ENCODE measurements at regions not wholly inside any gene's neighbourhood (a gene's known extent, or its start where the extent isn't known, plus 50 kb on each side); places are given as distances from the start of the nearest gene placed in this dataset.

DNA sequence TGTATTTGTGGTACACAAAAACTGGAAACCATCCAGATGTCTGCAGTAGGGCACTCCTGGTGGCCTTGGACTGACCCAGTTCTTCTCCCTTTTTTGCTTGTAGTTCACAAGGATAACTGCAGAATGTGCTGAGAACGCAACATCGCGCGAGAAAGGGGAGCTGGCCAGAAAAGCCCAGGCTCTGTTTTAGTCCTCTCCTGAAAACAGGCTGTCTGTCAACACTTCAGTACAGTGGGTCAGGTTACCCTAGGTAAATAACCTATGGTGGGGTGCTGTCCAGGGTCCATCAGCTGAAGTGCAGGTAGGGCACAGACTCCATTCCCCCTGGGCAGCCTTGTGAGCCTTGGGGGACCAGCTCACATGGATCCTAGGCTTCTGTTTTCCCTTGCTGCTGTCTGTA lies 495.8 kb downstream of the MDFIC start:
- 65 to 85% (median 78%) methylated on average over 4 of the region's 4 CpGs for WGBS, 3 donors
- TF ChIP-seq EP300 (IDR thresholded peaks at IDR 0.05) = no peak
- TF ChIP-seq, protein P1, sequence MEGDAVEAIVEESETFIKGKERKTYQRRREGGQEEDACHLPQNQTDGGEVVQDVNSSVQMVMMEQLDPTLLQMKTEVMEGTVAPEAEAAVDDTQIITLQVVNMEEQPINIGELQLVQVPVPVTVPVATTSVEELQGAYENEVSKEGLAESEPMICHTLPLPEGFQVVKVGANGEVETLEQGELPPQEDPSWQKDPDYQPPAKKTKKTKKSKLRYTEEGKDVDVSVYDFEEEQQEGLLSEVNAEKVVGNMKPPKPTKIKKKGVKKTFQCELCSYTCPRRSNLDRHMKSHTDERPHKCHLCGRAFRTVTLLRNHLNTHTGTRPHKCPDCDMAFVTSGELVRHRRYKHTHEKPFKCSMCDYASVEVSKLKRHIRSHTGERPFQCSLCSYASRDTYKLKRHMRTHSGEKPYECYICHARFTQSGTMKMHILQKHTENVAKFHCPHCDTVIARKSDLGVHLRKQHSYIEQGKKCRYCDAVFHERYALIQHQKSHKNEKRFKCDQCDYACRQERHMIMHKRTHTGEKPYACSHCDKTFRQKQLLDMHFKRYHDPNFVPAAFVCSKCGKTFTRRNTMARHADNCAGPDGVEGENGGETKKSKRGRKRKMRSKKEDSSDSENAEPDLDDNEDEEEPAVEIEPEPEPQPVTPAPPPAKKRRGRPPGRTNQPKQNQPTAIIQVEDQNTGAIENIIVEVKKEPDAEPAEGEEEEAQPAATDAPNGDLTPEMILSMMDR (IDR thresholded peaks at IDR 0.05) = no peak
- TF ChIP-seq POLR2A (IDR thresholded peaks at IDR 0.05) = no peak
- H3K27ac ChIP-seq = no peak overlapping the region
- H3K27me3 ChIP-seq = no peaks in the 10 kb centered on the region
- H3K36me3 ChIP-seq = no peaks in the 10 kb centered on the region
- no peaks in the 10 kb centered on the region for H3K9me3 ChIP-seq
- no peaks in the 10 kb centered on the region for H3K4me1 ChIP-seq (ENCODE audit: insufficient read depth)
- intact Hi-C loops (cut with DNase I) = no loop called here
- no peak for DNase-seq
- no peak overlapping the region for H3K4me3 ChIP-seq

DNA sequence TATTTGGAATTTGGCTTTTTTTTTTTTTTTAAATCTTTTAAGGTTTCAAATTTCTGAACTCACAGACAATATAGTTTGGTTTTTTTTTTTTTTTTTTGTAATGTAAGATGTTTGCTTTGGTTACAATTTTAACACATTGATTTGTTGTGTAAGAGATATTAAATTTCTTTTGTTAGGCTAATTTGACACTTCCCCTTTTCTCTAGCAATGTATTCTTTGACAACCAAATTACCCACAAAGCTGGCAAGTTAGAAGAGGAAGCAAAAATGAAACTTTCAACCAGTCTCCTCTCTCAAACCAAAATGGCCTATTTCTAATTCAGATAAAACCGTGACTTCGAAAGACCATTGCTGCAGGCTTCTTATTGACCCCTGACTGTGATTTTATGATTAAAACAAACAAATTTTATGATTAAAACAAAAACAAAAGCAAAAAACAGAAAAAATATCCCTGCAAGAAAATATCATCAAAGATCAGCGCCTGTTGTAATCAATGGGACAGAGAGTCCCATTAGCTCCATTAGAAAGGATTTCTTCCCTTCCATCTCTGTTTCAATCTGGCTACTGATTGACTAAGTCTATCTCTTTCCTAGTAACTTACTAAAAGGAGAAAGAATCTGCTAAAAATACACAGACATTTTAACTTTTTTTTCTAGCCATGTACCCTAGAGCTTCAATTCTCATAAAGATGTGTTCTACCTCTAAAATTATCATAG lies 489.2 kb downstream of the MDFIC start:
- Histone ChIP-seq H3K27me3 (no peaks in the 10 kb centered on the region), H3K4me3 (no peak overlapping the region), H3K36me3 (no peaks in the 10 kb centered on the region), H3K9me3 (no peaks in the 10 kb centered on the region), H3K27ac (no peak overlapping the region), H3K4me1 (ENCODE audit: insufficient read depth) (no peaks in the 10 kb centered on the region)
- WGBS, 3 donors = 94 to 96% (median 95%) methylated on average over 3 of the region's 3 CpGs
- no peak for DNase-seq
- TF ChIP-seq EP300 (IDR thresholded peaks at IDR 0.05) (no peak), POLR2A (IDR thresholded peaks at IDR 0.05) (no peak)
- TF ChIP-seq, protein P1 (IDR thresholded peaks at IDR 0.05) = no peak
- intact Hi-C loops (cut with DNase I) = no loop called here

DNA sequence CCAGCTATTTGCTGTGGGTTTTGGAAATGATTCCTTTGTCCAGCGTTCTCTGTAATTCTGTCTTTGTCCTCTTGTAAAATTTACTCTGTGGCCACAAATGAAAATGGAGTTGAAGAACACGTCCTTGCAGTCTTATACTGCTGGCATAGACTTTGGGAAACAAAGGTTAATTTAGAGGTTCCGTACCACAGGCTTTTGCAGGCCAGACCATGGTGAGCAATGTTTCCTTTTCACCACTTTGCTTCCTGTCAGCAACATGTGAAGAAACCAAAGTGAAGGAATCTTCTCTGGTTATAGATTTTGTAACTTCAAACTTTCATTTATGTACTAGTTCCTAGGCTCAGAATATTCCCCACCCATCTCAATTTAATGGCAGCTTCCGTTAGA lies 488.5 kb downstream of the MDFIC start:
- Histone ChIP-seq H3K4me3 (no peak overlapping the region), H3K27ac (no peak overlapping the region), H3K36me3 (no peaks in the 10 kb centered on the region), H3K27me3 (no peaks in the 10 kb centered on the region), H3K9me3 (no peaks in the 10 kb centered on the region), H3K4me1 (ENCODE audit: insufficient read depth) (no peaks in the 10 kb centered on the region)
- no peak for DNase-seq
- intact Hi-C loops (cut with DNase I) = no loop called here
- TF ChIP-seq, protein P1 (IDR thresholded peaks at IDR 0.05) = no peak
- TF ChIP-seq EP300 (IDR thresholded peaks at IDR 0.05) (no peak), POLR2A (IDR thresholded peaks at IDR 0.05) (no peak)
- 83 to 91% (median 88%) methylated on average over 4 of the region's 4 CpGs for WGBS, 3 donors

DNA sequence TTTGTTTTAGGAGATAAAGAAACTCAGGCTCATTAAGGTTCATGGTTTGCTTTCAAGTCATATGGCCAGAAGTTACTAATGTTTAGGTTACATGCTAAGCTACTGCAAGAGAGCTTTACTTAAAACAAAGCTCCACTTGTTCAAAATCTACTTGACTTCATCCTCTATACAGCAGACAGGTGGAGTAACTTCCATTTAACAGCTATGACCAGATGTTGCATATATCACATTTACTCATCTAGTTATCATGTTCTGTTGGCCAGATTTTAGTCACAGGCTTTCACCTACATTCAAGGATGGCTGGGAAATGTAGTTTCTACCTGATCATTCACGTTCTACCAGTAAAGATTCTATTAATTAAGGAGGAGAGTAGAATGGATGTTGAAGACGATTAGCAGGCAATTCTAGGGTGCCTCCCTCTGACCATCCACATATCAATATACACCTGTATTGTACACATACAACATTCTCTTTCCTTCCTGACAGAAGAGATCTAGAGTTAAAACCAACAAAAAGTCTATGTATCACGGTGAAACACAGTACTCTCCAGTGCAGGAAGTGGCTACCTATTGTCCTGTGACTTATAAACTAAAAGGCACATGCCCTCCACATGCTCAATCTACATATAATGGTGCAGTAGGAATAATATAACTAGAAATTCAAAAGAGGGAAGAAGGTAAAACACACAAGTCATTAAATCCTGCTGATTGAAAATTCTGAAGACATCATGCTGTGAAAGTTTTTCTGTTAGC lies 488.0 kb downstream of the MDFIC start:
- no peaks in the 10 kb centered on the region for H3K4me1 ChIP-seq (ENCODE audit: insufficient read depth)
- no peaks in the 10 kb centered on the region for H3K9me3 ChIP-seq
- intact Hi-C loops (cut with DNase I) = no loop called here
- no peak for DNase-seq
- no peaks in the 10 kb centered on the region for H3K27me3 ChIP-seq
- WGBS, 3 donors = 85 to 90% (median 90%) methylated on average over 3 of the region's 3 CpGs
- no peak overlapping the region for H3K27ac ChIP-seq
- TF ChIP-seq EP300 (IDR thresholded peaks at IDR 0.05) = no peak
- TF ChIP-seq, protein P1 (IDR thresholded peaks at IDR 0.05) = no peak
- TF ChIP-seq POLR2A (IDR thresholded peaks at IDR 0.05) = no peak
- H3K4me3 ChIP-seq = no peak overlapping the region
- no peaks in the 10 kb centered on the region for H3K36me3 ChIP-seq

Data from ovary (tissue), 7 donors.